Caco-2 (cell line): ENCODE measurements at regions not wholly inside any gene's neighbourhood (a gene's known extent, or its start where the extent isn't known, plus 50 kb on each side); places are given as distances from the start of the nearest gene placed in this dataset.

Experiments
- BruUV-seq: library from RNA; stranded (reverse); fragments of 400-500 nt; replicated peaks from 2 replicates; lab custom pipeline; 2021; lab: Mats Ljungman, UMichigan
- CTCF ChIA-PET: fragments of 300-600 bp; sonication (Branson Sonifier 250); formaldehyde crosslinking; loops from one replicate; lab custom pipeline; 2022; ENCODE audit warnings: antibody characterized with exemption; lab: Charles Lee
- POLR2A ChIA-PET: fragments of 300-600 bp; sonication (Branson Sonifier 250); formaldehyde crosslinking; loops from one replicate; lab custom pipeline; 2022; ENCODE audit warnings: antibody characterized with exemption; lab: Charles Lee
- DNase-seq, 2 experiments: peaks; one replicate each; pipeline versions ENCODE4 v3.0.0 to v3.0.0-alpha.2; 2020 to 2022
- H3K27me3 ChIP-seq: replicated peaks from 2 replicates; pipeline ENCODE4 v1.6.0; 2011; ENCODE audit warnings: low read length; ENCODE audit not compliant: control insufficient read depth, insufficient read depth
- H3K36me3 ChIP-seq: 2 replicates; pipeline ENCODE4 v1.5.1; 2011; ENCODE audit warnings: low read length; ENCODE audit not compliant: control insufficient read depth, insufficient read depth
- H3K4me1 ChIP-seq: fragments of 250-450 bp; sonication (Bioruptor Pico); 2 replicates; pipeline ENCODE4 v1.5.1; 2020; ENCODE audit warnings: mild to moderate bottlenecking
- H3K4me3 ChIP-seq: 2 replicates; pipeline ENCODE4 v1.5.1; 2011; ENCODE audit warnings: low read depth, mild to moderate bottlenecking, control low read depth, low read length
- H3K9me3 ChIP-seq: fragments of 250-450 bp; sonication (Bioruptor Pico); 2 replicates; pipeline ENCODE4 v1.5.1; 2020; ENCODE audit warnings: mild to moderate bottlenecking, moderate library complexity
- H3K27ac Mint-ChIP-seq: one replicate; pipeline ENCODE4 v1.8.0; 2022; ENCODE audit warnings: mixed read lengths; ENCODE audit not compliant: unreplicated experiment
- H3K27me3 Mint-ChIP-seq: one replicate; pipeline ENCODE4 v1.8.0; 2022; ENCODE audit warnings: mixed read lengths; ENCODE audit not compliant: insufficient read depth, unreplicated experiment
- H3K36me3 Mint-ChIP-seq: one replicate; pipeline ENCODE4 v1.8.0; 2022; ENCODE audit warnings: mild to moderate bottlenecking, mixed read lengths; ENCODE audit not compliant: insufficient read depth, unreplicated experiment
- H3K4me1 Mint-ChIP-seq: one replicate; pipeline ENCODE4 v1.8.0; 2022; ENCODE audit warnings: low read depth, mixed read lengths; ENCODE audit not compliant: unreplicated experiment
- H3K4me3 Mint-ChIP-seq: one replicate; pipeline ENCODE4 v1.8.0; 2022; ENCODE audit warnings: mild to moderate bottlenecking, moderate library complexity, mixed read lengths; ENCODE audit not compliant: unreplicated experiment
- H3K9me3 Mint-ChIP-seq: one replicate; pipeline ENCODE4 v1.8.0; 2022; ENCODE audit warnings: mixed read lengths; ENCODE audit not compliant: unreplicated experiment
- intact Hi-C: fragments of 100-400 bp; cut with micrococcal nuclease; formaldehyde crosslinking; loops from one replicate; pipeline ENCODE4 v1.10.0; 2022; ENCODE audit not compliant: unreplicated experiment
- TF ChIP-seq, protein P1 (sequence below), 2 experiments: fragments of 200-600 bp in 1 of 2; IDR thresholded peaks; 1 replicate in 1 of 2; 2 replicates in 1 of 2; pipeline versions ENCODE4 v1.5.1 to v1.8.0; 2011 to 2022; ENCODE audit warnings: antibody characterized with exemption in 1 of 2, control low read depth in 1 of 2, inconsistent platforms in 1 of 2, low read depth in 1 of 2, low read length in 1 of 2, mild to moderate bottlenecking in 1 of 2, moderate library complexity in 1 of 2; ENCODE audit not compliant: insufficient read depth in 1 of 2, severe bottlenecking in 1 of 2, unreplicated experiment in 1 of 2

GRCh38 chr9:15372455-15372854, 50.2 kb upstream of the SNAPC3 start:
- H3K27me3 Mint-ChIP-seq: no peaks in the 10 kb centered on the region
- peaks cover 13% of the 10 kb centered on the region for H3K4me1 Mint-ChIP-seq
- TF ChIP-seq, protein P1, sequence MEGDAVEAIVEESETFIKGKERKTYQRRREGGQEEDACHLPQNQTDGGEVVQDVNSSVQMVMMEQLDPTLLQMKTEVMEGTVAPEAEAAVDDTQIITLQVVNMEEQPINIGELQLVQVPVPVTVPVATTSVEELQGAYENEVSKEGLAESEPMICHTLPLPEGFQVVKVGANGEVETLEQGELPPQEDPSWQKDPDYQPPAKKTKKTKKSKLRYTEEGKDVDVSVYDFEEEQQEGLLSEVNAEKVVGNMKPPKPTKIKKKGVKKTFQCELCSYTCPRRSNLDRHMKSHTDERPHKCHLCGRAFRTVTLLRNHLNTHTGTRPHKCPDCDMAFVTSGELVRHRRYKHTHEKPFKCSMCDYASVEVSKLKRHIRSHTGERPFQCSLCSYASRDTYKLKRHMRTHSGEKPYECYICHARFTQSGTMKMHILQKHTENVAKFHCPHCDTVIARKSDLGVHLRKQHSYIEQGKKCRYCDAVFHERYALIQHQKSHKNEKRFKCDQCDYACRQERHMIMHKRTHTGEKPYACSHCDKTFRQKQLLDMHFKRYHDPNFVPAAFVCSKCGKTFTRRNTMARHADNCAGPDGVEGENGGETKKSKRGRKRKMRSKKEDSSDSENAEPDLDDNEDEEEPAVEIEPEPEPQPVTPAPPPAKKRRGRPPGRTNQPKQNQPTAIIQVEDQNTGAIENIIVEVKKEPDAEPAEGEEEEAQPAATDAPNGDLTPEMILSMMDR (IDR thresholded peaks at IDR 0.05; ENCODE audit: insufficient read depth in 1 of 2, low read depth in 1 of 2, low read length in 1 of 2, severe bottlenecking in 1 of 2, unreplicated experiment in 1 of 2): no peak
- Histone ChIP-seq H3K9me3 (no peaks in the 10 kb centered on the region), H3K4me1 (peaks cover 5% of the 10 kb centered on the region; the same call in 1 of the 2 replicates), H3K36me3 (no peaks in the 10 kb centered on the region), H3K4me3 (no peak overlapping the region), H3K27me3 (no peaks in the 10 kb centered on the region)
- H3K9me3 Mint-ChIP-seq: peaks cover 10% of the 10 kb centered on the region
- no peak overlapping the region for H3K4me3 Mint-ChIP-seq
- POLR2A ChIA-PET: no interaction called here
- CTCF ChIA-PET: interaction anchor here (0.7 kb wide), 1 partner anchor 133 kb away, joined by 4 read pairs; no protein-coding TSS in a partner anchor
- intact Hi-C loops: no loop called here
- no peaks in the 10 kb centered on the region for H3K36me3 Mint-ChIP-seq
- DNase-seq: no peak
- BruUV-seq: no TSS peak
- peak overlapping the region; percentile 56 for H3K27ac Mint-ChIP-seq

- no peaks in the 10 kb centered on the region for H3K9me3 ChIP-seq
- TF ChIP-seq, protein P1 (IDR thresholded peaks at IDR 0.05; ENCODE audit: insufficient read depth in 1 of 2, low read depth in 1 of 2, low read length in 1 of 2, severe bottlenecking in 1 of 2, unreplicated experiment in 1 of 2): no peak
- H3K36me3 ChIP-seq: no peaks in the 10 kb centered on the region
- no TSS peak for BruUV-seq
- H3K4me1 ChIP-seq: peaks cover 5% of the 10 kb centered on the region; the same call in 1 of the 2 replicates
- no peaks in the 10 kb centered on the region for H3K27me3 ChIP-seq
- DNase-seq: no peak
- Mint-ChIP-seq H3K4me1 (peaks cover 13% of the 10 kb centered on the region), H3K9me3 (peaks cover 10% of the 10 kb centered on the region), H3K4me3 (no peak overlapping the region), H3K36me3 (no peaks in the 10 kb centered on the region), H3K27me3 (no peaks in the 10 kb centered on the region), H3K27ac (no peak overlapping the region)
- no peak overlapping the region for H3K4me3 ChIP-seq
- ChIA-PET CTCF (no interaction called here), POLR2A (no interaction called here)
- intact Hi-C loops: no loop called here
Measured at GRCh38 chr9:15371448-15371845, 51.2 kb upstream of the SNAPC3 start.

DNA sequence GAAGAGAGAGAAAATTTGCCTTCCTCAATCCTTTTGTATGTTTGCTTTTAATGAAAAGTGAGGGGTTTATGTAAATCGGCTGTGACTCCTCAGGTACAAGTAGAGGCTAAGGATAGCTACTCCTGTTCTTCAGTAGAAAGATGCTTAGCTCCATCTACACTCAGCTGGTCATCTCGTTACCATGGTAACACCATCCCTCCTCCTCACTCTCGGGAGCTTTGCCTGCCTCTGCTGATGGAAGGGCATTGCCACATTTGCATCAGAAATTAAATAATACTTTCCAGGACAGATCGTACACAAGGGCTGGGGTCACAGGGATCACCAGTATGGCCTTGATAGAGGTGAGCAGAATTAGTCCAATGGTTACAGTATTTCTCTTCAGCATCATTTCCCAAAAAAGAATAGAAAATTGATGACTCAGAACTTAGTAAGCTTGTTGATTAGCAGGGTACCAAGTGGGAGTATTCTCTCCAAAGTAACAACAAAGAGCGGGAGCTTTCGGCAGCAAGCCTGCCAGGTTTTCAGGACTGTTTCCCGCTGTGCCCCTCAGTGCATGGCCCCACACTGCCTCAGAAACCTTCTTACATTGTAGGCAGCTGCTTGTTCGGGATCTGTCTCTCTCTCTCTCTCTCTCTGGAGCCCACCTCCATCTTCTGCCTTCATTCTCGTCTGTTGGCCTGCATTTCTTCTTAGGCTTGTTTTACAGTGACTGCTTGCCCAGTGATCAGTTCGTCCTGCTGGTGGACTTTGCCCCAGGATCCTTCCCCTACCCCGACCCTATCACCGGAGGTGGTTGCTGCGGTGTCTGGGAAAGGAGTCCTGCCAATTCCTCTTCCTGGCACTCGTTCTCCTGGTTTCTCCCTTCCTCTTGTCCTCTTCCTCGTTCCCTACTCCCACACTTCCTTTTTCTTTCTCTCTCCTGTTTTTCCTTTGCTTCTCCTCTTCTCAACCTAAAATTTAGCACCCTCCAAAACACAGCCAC, 51.9 kb upstream of the SNAPC3 start:
- H3K4me1 ChIP-seq: peaks cover 5% of the 10 kb centered on the region; the same call in 1 of the 2 replicates
- intact Hi-C loops: no loop called here
- BruUV-seq: no TSS peak
- H3K36me3 ChIP-seq: no peaks in the 10 kb centered on the region
- no peak overlapping the region for H3K27ac Mint-ChIP-seq
- no peaks in the 10 kb centered on the region for H3K27me3 Mint-ChIP-seq
- no peak overlapping the region for H3K4me3 ChIP-seq
- POLR2A ChIA-PET: no interaction called here
- no peaks in the 10 kb centered on the region for H3K36me3 Mint-ChIP-seq
- no peaks in the 10 kb centered on the region for H3K27me3 ChIP-seq
- H3K9me3 ChIP-seq: no peaks in the 10 kb centered on the region
- DNase-seq: no peak
- H3K4me3 Mint-ChIP-seq: no peak overlapping the region
- H3K9me3 Mint-ChIP-seq: peaks cover 6% of the 10 kb centered on the region
- CTCF ChIA-PET: no interaction called here
- TF ChIP-seq, protein P1 (IDR thresholded peaks at IDR 0.05; ENCODE audit: insufficient read depth in 1 of 2, low read depth in 1 of 2, low read length in 1 of 2, severe bottlenecking in 1 of 2, unreplicated experiment in 1 of 2): no peak
- peaks cover 13% of the 10 kb centered on the region for H3K4me1 Mint-ChIP-seq
